ENCODE measurements at regions not wholly inside any gene's neighbourhood (a gene's known extent, or its start where the extent isn't known, plus 50 kb on each side); places are given as distances from the start of the nearest gene placed in this dataset.
A peak's percentile ranks its signal among the peaks of the same experiment; 100 is the strongest.
"Not testable (repeated sequence)": the region's sequence is repeated elsewhere in the genome, so short reads cannot be mapped to it uniquely, and the experiment has no call there.

- peak; percentile 81 for DNase-seq (ENCODE audit: low read depth, low spot score)
Measured at GRCh38 chr12:14207905-14208551, 157.5 kb upstream of the ATF7IP start.

- DNase-seq (ENCODE audit: low read depth, low spot score) = no peak
Measured at GRCh38 chr12:14211947-14212387, 153.5 kb upstream of the ATF7IP start.

GRCh38 chr12:14213542-14213941 lies 151.9 kb upstream of the ATF7IP start:
- DNase-seq (ENCODE audit: low read depth, low spot score) = peak; percentile 18

- DNase-seq (ENCODE audit: low read depth, low spot score) = no peak
Measured at GRCh38 chr12:14214495-14214894, 151.0 kb upstream of the ATF7IP start.

GRCh38 chr12:14215949-14216348 lies 149.5 kb upstream of the ATF7IP start:
- not testable (repeated sequence) for DNase-seq (ENCODE audit: low read depth, low spot score)

- DNase-seq (ENCODE audit: low read depth, low spot score) = no peak
Measured at GRCh38 chr12:14216405-14217294, 148.8 kb upstream of the ATF7IP start.

- peak; percentile 24 for DNase-seq (ENCODE audit: low read depth, low spot score)
Measured at GRCh38 chr12:14219156-14219555, 146.3 kb upstream of the ATF7IP start.

- DNase-seq (ENCODE audit: low read depth, low spot score) = not testable (repeated sequence)
Measured at GRCh38 chr12:14219670-14220069, 145.8 kb upstream of the ATF7IP start.

GRCh38 chr12:14225064-14225463 lies 140.4 kb upstream of the ATF7IP start:
- no peak for DNase-seq (ENCODE audit: low read depth, low spot score)

GRCh38 chr12:14235176-14235575 lies 130.3 kb upstream of the ATF7IP start:
- not testable (repeated sequence) for DNase-seq (ENCODE audit: low read depth, low spot score)

- not testable (repeated sequence) for DNase-seq (ENCODE audit: low read depth, low spot score)
Measured at GRCh38 chr12:14236641-14237040, 128.8 kb upstream of the ATF7IP start.

GRCh38 chr12:14238221-14238792 lies 127.2 kb upstream of the ATF7IP start:
- no peak for DNase-seq (ENCODE audit: low read depth, low spot score)

- DNase-seq (ENCODE audit: low read depth, low spot score) = peak; percentile 93
Measured at GRCh38 chr12:14239350-14239934, 126.0 kb upstream of the ATF7IP start.

GRCh38 chr12:14239935-14240872 lies 125.3 kb upstream of the ATF7IP start:
- DNase-seq (ENCODE audit: low read depth, low spot score) = peak; percentile 92

- DNase-seq (ENCODE audit: low read depth, low spot score) = no peak
Measured at GRCh38 chr12:14240873-14241220, 124.6 kb upstream of the ATF7IP start.

- not testable (repeated sequence) for DNase-seq (ENCODE audit: low read depth, low spot score)
Measured at GRCh38 chr12:14242825-14243224, 122.7 kb upstream of the ATF7IP start.

- no peak for DNase-seq (ENCODE audit: low read depth, low spot score)
Measured at GRCh38 chr12:14243941-14244340, 121.5 kb upstream of the ATF7IP start.

- no peak for DNase-seq (ENCODE audit: low read depth, low spot score)
Measured at GRCh38 chr12:14244876-14245669, 120.4 kb upstream of the ATF7IP start.

- DNase-seq (ENCODE audit: low read depth, low spot score) = no peak
Measured at GRCh38 chr12:14247166-14247565, 118.3 kb upstream of the ATF7IP start.

- peak; percentile 33 for DNase-seq (ENCODE audit: low read depth, low spot score)
Measured at GRCh38 chr12:14249368-14249767, 116.1 kb upstream of the ATF7IP start.

Data from ELF-1 (cell line).